ENCODE measurements at regions not wholly inside any gene's neighbourhood (a gene's known extent, or its start where the extent isn't known, plus 50 kb on each side); places are given as distances from the start of the nearest gene placed in this dataset.
A peak's percentile ranks its signal among the peaks of the same experiment; 100 is the strongest.

DNA sequence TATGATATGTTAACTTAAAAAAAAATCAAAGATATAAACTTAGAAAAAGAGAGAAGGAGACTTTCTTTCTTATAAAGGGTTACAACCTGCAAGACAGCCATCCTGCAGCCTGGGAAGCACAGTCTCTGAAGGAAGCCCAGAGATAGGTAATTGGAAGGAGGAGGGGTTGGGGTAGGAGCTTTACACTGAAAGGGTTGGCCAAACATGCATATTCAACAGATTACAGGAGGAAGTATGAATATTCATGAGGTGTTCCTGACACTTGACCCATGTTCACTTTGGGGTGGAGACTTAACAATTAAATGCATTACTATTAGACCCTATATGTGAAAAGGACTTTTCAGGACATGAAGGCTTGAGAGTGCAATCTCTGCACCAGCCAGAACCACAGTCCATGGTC lies 71.7 kb upstream of the CDH2 start:
- DNase-seq (ENCODE audit: low read depth in 1 of 2, low spot score in 2 of 2) (no peak), FAIRE-seq (no peak)
- CTCF ChIA-PET (ENCODE audit: partially characterized antibody): interaction anchor here (0.6 kb wide), 1 partner anchor 142 kb away, joined by 4 read pairs; no protein-coding TSS in a partner anchor
- H3K23me2 ChIP-seq (ENCODE audit: low read depth, low read length): no peaks in the 10 kb centered on the region
- H2BK120ac ChIP-seq (replicated peaks; ENCODE audit: low read depth, low read length): no peak overlapping the region
- H2BK20ac ChIP-seq (ENCODE audit: low read length): no peak overlapping the region
- H3K4me3 ChIP-seq (ENCODE audit: extremely low read depth in 1 of 4, insufficient read depth in 2 of 4, low read depth in 3 of 4, low read length in 4 of 4): no peak overlapping the region
- H3K9me3 ChIP-seq (ENCODE audit: insufficient read depth in 2 of 2, low read depth in 1 of 2, low read length in 1 of 2): no peaks in the 10 kb centered on the region
- H3K36me3 ChIP-seq (ENCODE audit: control insufficient read depth in 2 of 4, insufficient read depth in 4 of 4, low read length in 3 of 4): no peaks in the 10 kb centered on the region
- no peak overlapping the region for H2BK5ac ChIP-seq (ENCODE audit: low read depth, low read length)
- H3K4ac ChIP-seq (replicated peaks; ENCODE audit: insufficient read length, low read depth, low read length): no peak overlapping the region
- no peaks in the 10 kb centered on the region for H3K79me2 ChIP-seq (ENCODE audit: control insufficient read depth in 1 of 2, insufficient read depth in 2 of 2, low read length in 2 of 2)
- H3K79me1 ChIP-seq (ENCODE audit: low read depth, low read length): no peaks in the 10 kb centered on the region
- TF ChIP-seq POU5F1 (IDR thresholded peaks at IDR 0.05; ENCODE audit: low read depth, low read length) (peak; percentile 86; the same call in 1 of the 2 replicates), SP2 (IDR thresholded peaks at IDR 0.05; ENCODE audit: low read length) (no peak)
- no peak overlapping the region for H4K8ac ChIP-seq (ENCODE audit: extremely low read depth, insufficient read depth, low read length)
- H2AFZ ChIP-seq (ENCODE audit: low read length): no peak overlapping the region
- no peak overlapping the region for H3K27ac ChIP-seq (ENCODE audit: low read depth, low read length)
- peaks cover 0 to 3% (median 0%) of the 10 kb centered on the region in 4 experiments; a peak in 2 of 7 replicates for H3K4me1 ChIP-seq (replicated peaks in 1 of 4; ENCODE audit: control insufficient read depth in 3 of 4, insufficient read depth in 4 of 4, low read length in 3 of 4)
- no peak overlapping the region for H3K18ac ChIP-seq (ENCODE audit: extremely low read depth, low read length)
- H2BK15ac ChIP-seq (ENCODE audit: low read length): no peak overlapping the region
- H3K14ac ChIP-seq (ENCODE audit: insufficient read length): no peak overlapping the region
- no peak overlapping the region for H2BK12ac ChIP-seq (ENCODE audit: low read depth, low read length)
- H4K20me1 ChIP-seq (replicated peaks in 1 of 2; ENCODE audit: control insufficient read depth in 1 of 2, insufficient read depth in 2 of 2, low read length in 2 of 2): no peaks in the 10 kb centered on the region
- H2AK5ac ChIP-seq (ENCODE audit: low read depth, low read length): no peak overlapping the region
- no peak overlapping the region for H3K23ac ChIP-seq (ENCODE audit: insufficient read length)
- H3K9ac ChIP-seq (replicated peaks in 1 of 4; ENCODE audit: extremely low read depth in 1 of 4, low read depth in 3 of 4, low read length in 3 of 4): no peak overlapping the region
- no peaks in the 10 kb centered on the region for H3K27me3 ChIP-seq (replicated peaks in 1 of 4; ENCODE audit: control insufficient read depth in 3 of 4, extremely low read depth in 1 of 4, insufficient read depth in 3 of 4, low read length in 3 of 4)
- no peak overlapping the region for H3K56ac ChIP-seq (replicated peaks; ENCODE audit: insufficient read length, low read depth, low read length)
- H3K4me2 ChIP-seq (ENCODE audit: insufficient read depth in 1 of 2, low read depth in 2 of 2, low read length in 2 of 2): no peak overlapping the region
- POLR2A ChIA-PET (ENCODE audit: partially characterized antibody): interaction anchor here (0.6 kb wide), 1 partner anchor 283 kb away, joined by 3 read pairs; no protein-coding TSS in a partner anchor
- no peak overlapping the region for H4K5ac ChIP-seq (ENCODE audit: insufficient read length, low read depth, low read length)
- no peak overlapping the region for H4K91ac ChIP-seq (replicated peaks; ENCODE audit: insufficient read length, low read length)
